22Rv1 (cell line): ENCODE measurements at regions not wholly inside any gene's neighbourhood (a gene's known extent, or its start where the extent isn't known, plus 50 kb on each side); places are given as distances from the start of the nearest gene placed in this dataset.
"Not testable (repeated sequence)": the region's sequence is repeated elsewhere in the genome, so short reads cannot be mapped to it uniquely, and the experiment has no call there.

Source experiments
- H3K27ac ChIP-seq: fragments of 450-650 bp; 2 replicates; pipeline ENCODE4 v1.5.1; 2017
- CTCF ChIP-seq: fragments of 450-650 bp; IDR thresholded peaks from 2 replicates; pipeline ENCODE4 v1.5.1; 2017; ENCODE audit warnings: mild to moderate bottlenecking
- ZFX ChIP-seq: fragments of 450-650 bp; IDR thresholded peaks from 2 replicates; pipeline ENCODE4 v1.6.1; 2017; ENCODE audit warnings: antibody characterized with exemption, borderline replicate concordance

GRCh38 chr18:70400476-70400875 is 111.6 kb downstream of the SOCS6 start:
- no peak overlapping the region for H3K27ac ChIP-seq
- no peak for TF ChIP-seq CTCF
- TF ChIP-seq ZFX: no peak

GRCh38 chr18:70398076-70398475 is 109.2 kb downstream of the SOCS6 start:
- H3K27ac ChIP-seq: no peak overlapping the region
- TF ChIP-seq ZFX: no peak

GRCh38 chr18:70397259-70397925 is 108.5 kb downstream of the SOCS6 start:
- TF ChIP-seq CTCF (no peak), ZFX (no peak)
- H3K27ac ChIP-seq: no peak overlapping the region

- not testable (repeated sequence) for H3K27ac ChIP-seq
Measured at GRCh38 chr18:70395771-70396170, 106.9 kb downstream of the SOCS6 start.

- no peak for TF ChIP-seq CTCF
- no peak for TF ChIP-seq ZFX
- no peak overlapping the region for H3K27ac ChIP-seq
Measured at GRCh38 chr18:70394672-70395071, 105.8 kb downstream of the SOCS6 start.

GRCh38 chr18:70390371-70391090 is 101.7 kb downstream of the SOCS6 start:
- no peak overlapping the region for H3K27ac ChIP-seq
- TF ChIP-seq CTCF: no peak
- TF ChIP-seq ZFX: no peak

GRCh38 chr18:70389036-70389435 is 100.2 kb downstream of the SOCS6 start:
- not testable (repeated sequence) for H3K27ac ChIP-seq

- TF ChIP-seq ZFX: no peak
- no peak for TF ChIP-seq CTCF
- no peak overlapping the region for H3K27ac ChIP-seq
Measured at GRCh38 chr18:70387027-70387426, 98.2 kb downstream of the SOCS6 start.

GRCh38 chr18:70386582-70386981 is 97.7 kb downstream of the SOCS6 start:
- TF ChIP-seq CTCF (no peak), ZFX (no peak)
- no peak overlapping the region for H3K27ac ChIP-seq
